IMR-90 (cell line): ENCODE measurements at regions not wholly inside any gene's neighbourhood (a gene's known extent, or its start where the extent isn't known, plus 50 kb on each side); places are given as distances from the start of the nearest gene placed in this dataset.

Source experiments
- ATAC-seq: fragments of 200-7000 bp; cut with Tn5 transposase; 2 replicates; pipeline ENCODE4 v1.9.1; 2020; ENCODE audit warnings: low read depth, mild to moderate bottlenecking, moderate library complexity
- BruUV-seq: library from RNA; stranded (reverse); fragments of 400-500 nt; replicated peaks from 2 replicates; lab custom pipeline; 2021; lab: Mats Ljungman, UMichigan
- CTCF ChIA-PET: fragments of 300-600 bp; formaldehyde crosslinking; extraction: SDS; loops from one replicate; lab custom pipeline; 2021; ENCODE audit warnings: antibody characterized with exemption; lab: Yijun Ruan, JAX
- POLR2A ChIA-PET: fragments of 300-600 bp; sonication (Branson Sonifier 250); formaldehyde crosslinking; loops from one replicate; lab custom pipeline; 2022; ENCODE audit warnings: antibody characterized with exemption; ENCODE audit not compliant: unreplicated experiment; lab: Charles Lee
- DNase-seq: peaks from one replicate; pipeline ENCODE4 v3.0.0; 2013
- H2AFZ ChIP-seq: replicated peaks from 2 replicates; pipeline ENCODE3; 2013; ENCODE audit warnings: low read length, mild to moderate bottlenecking; ENCODE audit not compliant: poor library complexity
- H2AK5ac ChIP-seq: 2 replicates; pipeline ENCODE4 v1.6.1; 2013; ENCODE audit warnings: low read depth, low read length, inconsistent platforms
- H2AK9ac ChIP-seq: replicated peaks from 2 replicates; pipeline ENCODE3; 2013; ENCODE audit warnings: mild to moderate bottlenecking, low read depth, low read length, moderate library complexity; ENCODE audit not compliant: poor library complexity
- H2BK120ac ChIP-seq: 2 replicates; pipeline ENCODE4 v1.6.1; 2013; ENCODE audit warnings: low read depth, low read length, inconsistent platforms
- H2BK15ac ChIP-seq: 3 replicates; pipeline ENCODE4 v1.6.1; 2013; ENCODE audit warnings: low read depth, low read length, inconsistent platforms
- H2BK20ac ChIP-seq: 2 replicates; pipeline ENCODE4 v1.6.1; 2013; ENCODE audit warnings: low read depth, mild to moderate bottlenecking, inconsistent platforms, low read length, moderate library complexity
- H2BK5ac ChIP-seq: 2 replicates; pipeline ENCODE4 v1.6.1; 2013; ENCODE audit warnings: mild to moderate bottlenecking, low read depth, low read length, inconsistent platforms; ENCODE audit not compliant: poor library complexity, severe bottlenecking
- H3K14ac ChIP-seq: replicated peaks from 2 replicates; pipeline ENCODE4 v1.6.1; 2013; ENCODE audit warnings: low read depth, low read length, inconsistent platforms
- H3K18ac ChIP-seq: 2 replicates; pipeline ENCODE4 v1.6.1; 2013; ENCODE audit warnings: low read depth, low read length, control low read depth
- H3K23ac ChIP-seq: 2 replicates; pipeline ENCODE4 v1.6.1; 2013; ENCODE audit warnings: low read depth, low read length, inconsistent platforms
- H3K27ac ChIP-seq: 2 replicates; pipeline ENCODE4 v1.5.1; 2013; ENCODE audit warnings: mild to moderate bottlenecking, control low read depth, low read length; ENCODE audit not compliant: insufficient read depth
- H3K27me3 ChIP-seq: 2 replicates; pipeline ENCODE4 v1.6.1; 2013; ENCODE audit warnings: low read length; ENCODE audit not compliant: control insufficient read depth, insufficient read depth
- H3K36me3 ChIP-seq: 2 replicates; pipeline ENCODE4 v1.6.1; 2013; ENCODE audit warnings: low read length, mixed read lengths; ENCODE audit not compliant: control insufficient read depth, insufficient read depth
- H3K4ac ChIP-seq: 2 replicates; pipeline ENCODE4 v1.6.1; 2013; ENCODE audit warnings: low read depth, low read length, inconsistent platforms
- H3K4me1 ChIP-seq: 2 replicates; pipeline ENCODE4 v1.6.1; 2013; ENCODE audit warnings: low read length, mixed read lengths; ENCODE audit not compliant: control insufficient read depth, insufficient read depth
- H3K4me2 ChIP-seq: 2 replicates; pipeline ENCODE4 v1.6.1; 2013; ENCODE audit warnings: low read depth, mild to moderate bottlenecking, control low read depth, low read length, moderate library complexity
- H3K4me3 ChIP-seq: 2 replicates; pipeline ENCODE4 v1.5.1; 2013; ENCODE audit warnings: low read depth, mild to moderate bottlenecking, control low read depth, low read length, moderate library complexity; ENCODE audit not compliant: insufficient read depth
- H3K56ac ChIP-seq: 2 replicates; pipeline ENCODE4 v1.6.1; 2013; ENCODE audit warnings: low read length, inconsistent platforms; ENCODE audit not compliant: insufficient read depth; ENCODE audit errors: extremely low read depth
- H3K79me1 ChIP-seq, 2 experiments: 2 replicates each; pipeline ENCODE4 v1.6.1; 2013; ENCODE audit warnings: low read length in 2 of 2, inconsistent platforms in 1 of 2, low read depth in 1 of 2
- H3K9ac ChIP-seq: 2 replicates; pipeline ENCODE4 v1.6.1; 2013; ENCODE audit warnings: low read depth, low read length, control low read depth
- H3K9me1 ChIP-seq: 2 replicates; pipeline ENCODE4 v1.6.1; 2013; ENCODE audit warnings: low read length, inconsistent platforms; ENCODE audit not compliant: insufficient read depth
- H3K9me3 ChIP-seq: 2 replicates; pipeline ENCODE4 v1.6.1; 2013; ENCODE audit warnings: low read length; ENCODE audit not compliant: control insufficient read depth, insufficient read depth
- H4K20me1 ChIP-seq: 2 replicates; pipeline ENCODE4 v1.6.1; 2013; ENCODE audit warnings: low read length, inconsistent platforms; ENCODE audit not compliant: insufficient read depth
- H4K5ac ChIP-seq: 2 replicates; pipeline ENCODE4 v1.6.1; 2013; ENCODE audit warnings: mild to moderate bottlenecking, low read depth, low read length, control low read depth
- H4K8ac ChIP-seq, 2 experiments: 2 replicates each; pipeline ENCODE4 v1.6.1; 2013; ENCODE audit warnings: low read depth in 2 of 2, low read length in 2 of 2, control low read depth in 1 of 2, inconsistent platforms in 1 of 2
- H4K91ac ChIP-seq: 2 replicates; pipeline ENCODE4 v1.6.1; 2013; ENCODE audit warnings: low read depth, low read length, inconsistent platforms; ENCODE audit not compliant: insufficient read depth
- BHLHE40 ChIP-seq: fragments of 150-350 bp; IDR thresholded peaks from 2 replicates; pipeline ENCODE4 v1.6.1; 2016; ENCODE audit warnings: mild to moderate bottlenecking, low read depth, low read length
- CEBPB ChIP-seq: IDR thresholded peaks from 2 replicates; pipeline ENCODE4 v1.6.1; 2012; ENCODE audit warnings: low read depth, low read length, improper control_type of control experiment
- CHD1 ChIP-seq: IDR thresholded peaks from 2 replicates; pipeline ENCODE4 v1.6.1; 2012; ENCODE audit warnings: low read depth, low read length, improper control_type of control experiment
- FOS ChIP-seq: fragments of 150-350 bp; IDR thresholded peaks from 2 replicates; pipeline ENCODE4 v1.6.1; 2016; ENCODE audit warnings: low read depth, low read length
- MAFK ChIP-seq: IDR thresholded peaks from 2 replicates; pipeline ENCODE4 v1.6.1; 2012; ENCODE audit warnings: low read depth, low read length, improper control_type of control experiment
- MAZ ChIP-seq: IDR thresholded peaks from 2 replicates; pipeline ENCODE4 v1.6.1; 2012; ENCODE audit warnings: low read depth, mild to moderate bottlenecking, low read length, improper control_type of control experiment, moderate library complexity, borderline replicate concordance
- MXI1 ChIP-seq: IDR thresholded peaks from 2 replicates; pipeline ENCODE4 v1.6.1; 2012; ENCODE audit warnings: low read depth, mild to moderate bottlenecking, low read length, moderate library complexity, borderline replicate concordance
- NFE2L2 ChIP-seq: fragments of 150-350 bp; IDR thresholded peaks from 2 replicates; pipeline ENCODE4 v1.6.1; 2016; ENCODE audit warnings: low read depth, mild to moderate bottlenecking, low read length
- POLR2A ChIP-seq: IDR thresholded peaks from 2 replicates; pipeline ENCODE4 v1.6.1; 2012; ENCODE audit warnings: mild to moderate bottlenecking, low read depth, low read length
- RAD21 ChIP-seq: IDR thresholded peaks from 2 replicates; pipeline ENCODE4 v1.6.1; 2012; ENCODE audit warnings: low read length, improper control_type of control experiment
- RCOR1 ChIP-seq: IDR thresholded peaks from 2 replicates; pipeline ENCODE4 v1.6.1; 2012; ENCODE audit warnings: mild to moderate bottlenecking, low read length, improper control_type of control experiment; ENCODE audit not compliant: insufficient replicate concordance
- RFX5 ChIP-seq: IDR thresholded peaks from 2 replicates; pipeline ENCODE4 v1.8.0; 2012; ENCODE audit warnings: low read depth, mild to moderate bottlenecking, low read length, moderate library complexity
- SMC3 ChIP-seq: fragments of 150-350 bp; IDR thresholded peaks from 2 replicates; pipeline ENCODE4 v1.6.1; 2016; ENCODE audit warnings: low read depth, mild to moderate bottlenecking, antibody characterized with exemption, low read length, moderate library complexity
- WGBS, 2 experiments: methylation state at CpG; one replicate each; pipeline versions ENCODE4 v1.1.5 to v1.1.7; 2013; ENCODE audit warnings: missing lambda C conversion rate in 2 of 2; ENCODE audit not compliant: insufficient read length in 1 of 2; ENCODE audit errors: extremely low coverage in 2 of 2; 5-methylcytosine and 5-hydroxymethylcytosine counted together
- dilution Hi-C: fragments of 300-500 bp; cut with HindIII; formaldehyde crosslinking; loops from one replicate; pipeline ENCODE4 v1.14.3; 2018; ENCODE audit warnings: low sequenced_read_pairs; ENCODE audit not compliant: unreplicated experiment
- in situ Hi-C: fragments of 300-500 bp; cut with MboI; formaldehyde crosslinking; loops from 3 replicates; pipeline ENCODE4 v1.14.3; 2019; ENCODE audit warnings: low sequenced_read_pairs, inconsistent platforms, mixed read lengths
- intact Hi-C: fragments of 100-400 bp; cut with micrococcal nuclease; formaldehyde crosslinking; loops from 2 replicates; pipeline ENCODE4 v1.10.0; 2022
- TF ChIP-seq, protein P1 (sequence below): fragments of 150-350 bp; IDR thresholded peaks from 2 replicates; pipeline ENCODE4 v1.6.1; 2017; ENCODE audit warnings: mild to moderate bottlenecking, antibody characterized with exemption, low read length, low read depth
- TF ChIP-seq, protein P2 (sequence below): fragments of 150-350 bp; IDR thresholded peaks from 2 replicates; pipeline ENCODE4 v1.6.1; 2016; ENCODE audit warnings: low read depth, mild to moderate bottlenecking, low read length, moderate library complexity, borderline replicate concordance
- TF ChIP-seq, protein P3 (sequence below): conservative IDR thresholded peaks from 2 replicates; pipeline ENCODE4 v1.5.1; 2012; ENCODE audit warnings: mild to moderate bottlenecking, low read depth, low read length, improper control_type of control experiment

DNA sequence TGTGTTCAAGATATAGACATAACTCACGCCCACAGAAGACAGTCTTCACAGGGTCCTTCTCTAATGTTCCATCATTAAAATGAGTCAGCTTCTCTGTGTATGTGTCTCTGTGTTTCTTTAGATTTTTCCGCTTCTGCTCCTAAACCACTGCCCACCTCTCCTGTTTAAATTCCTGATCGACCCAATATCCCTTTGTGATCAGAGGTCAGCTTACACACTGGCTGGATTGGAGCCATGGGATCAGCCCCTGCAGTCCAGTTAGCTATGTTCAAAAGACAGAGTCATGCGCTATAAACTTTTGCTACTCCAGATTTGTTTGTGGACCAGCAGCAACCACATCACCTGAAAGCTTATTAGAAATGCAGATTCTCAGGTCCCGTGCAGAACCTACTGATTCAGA is 229.2 kb downstream of the C1D start:
- Histone ChIP-seq H3K4me1 (0 out of 2 replicates have a peak, but pooled peaks cover 2% of the 10 kb centered on the region), H3K9me1 (no peaks in the 10 kb centered on the region), H2BK5ac (no peak overlapping the region), H3K27ac (no peak overlapping the region), H3K4me2 (no peak overlapping the region), H3K9me3 (no peaks in the 10 kb centered on the region), H2AK5ac (no peak overlapping the region), H4K5ac (no peak overlapping the region), H3K4me3 (no peak overlapping the region), H4K91ac (no peak overlapping the region), H4K20me1 (no peaks in the 10 kb centered on the region), H2BK20ac (peak overlapping the region; percentile 3; the same call in 1 of the 2 replicates), H2BK15ac (no peak overlapping the region), H3K18ac (no peak overlapping the region), H3K4ac (peak overlapping the region; percentile 35; the same call in 1 of the 2 replicates), H3K56ac (no peak overlapping the region), H3K27me3 (no peaks in the 10 kb centered on the region), H3K23ac (no peak overlapping the region), H2AFZ (no peak overlapping the region), H2BK120ac (no peak overlapping the region), H3K9ac (no peak overlapping the region), H3K14ac (no peak overlapping the region), H2AK9ac (no peak overlapping the region), H4K8ac (no peak overlapping the region), H3K79me1 (no peaks in the 10 kb centered on the region), H3K36me3 (no peaks in the 10 kb centered on the region)
- BruUV-seq: no TSS peak
- TF ChIP-seq, protein P1, sequence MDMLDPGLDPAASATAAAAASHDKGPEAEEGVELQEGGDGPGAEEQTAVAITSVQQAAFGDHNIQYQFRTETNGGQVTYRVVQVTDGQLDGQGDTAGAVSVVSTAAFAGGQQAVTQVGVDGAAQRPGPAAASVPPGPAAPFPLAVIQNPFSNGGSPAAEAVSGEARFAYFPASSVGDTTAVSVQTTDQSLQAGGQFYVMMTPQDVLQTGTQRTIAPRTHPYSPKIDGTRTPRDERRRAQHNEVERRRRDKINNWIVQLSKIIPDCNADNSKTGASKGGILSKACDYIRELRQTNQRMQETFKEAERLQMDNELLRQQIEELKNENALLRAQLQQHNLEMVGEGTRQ: no peak
- TF ChIP-seq FOS (no peak), CHD1 (no peak), MXI1 (no peak), NFE2L2 (no peak), POLR2A (no peak), RFX5 (no peak), RCOR1 (no peak), SMC3 (no peak), CEBPB (no peak), RAD21 (no peak), MAZ (no peak), MAFK (no peak), BHLHE40 (no peak)
- TF ChIP-seq, protein P2, sequence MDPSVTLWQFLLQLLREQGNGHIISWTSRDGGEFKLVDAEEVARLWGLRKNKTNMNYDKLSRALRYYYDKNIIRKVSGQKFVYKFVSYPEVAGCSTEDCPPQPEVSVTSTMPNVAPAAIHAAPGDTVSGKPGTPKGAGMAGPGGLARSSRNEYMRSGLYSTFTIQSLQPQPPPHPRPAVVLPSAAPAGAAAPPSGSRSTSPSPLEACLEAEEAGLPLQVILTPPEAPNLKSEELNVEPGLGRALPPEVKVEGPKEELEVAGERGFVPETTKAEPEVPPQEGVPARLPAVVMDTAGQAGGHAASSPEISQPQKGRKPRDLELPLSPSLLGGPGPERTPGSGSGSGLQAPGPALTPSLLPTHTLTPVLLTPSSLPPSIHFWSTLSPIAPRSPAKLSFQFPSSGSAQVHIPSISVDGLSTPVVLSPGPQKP: no peak
- TF ChIP-seq, protein P3, sequence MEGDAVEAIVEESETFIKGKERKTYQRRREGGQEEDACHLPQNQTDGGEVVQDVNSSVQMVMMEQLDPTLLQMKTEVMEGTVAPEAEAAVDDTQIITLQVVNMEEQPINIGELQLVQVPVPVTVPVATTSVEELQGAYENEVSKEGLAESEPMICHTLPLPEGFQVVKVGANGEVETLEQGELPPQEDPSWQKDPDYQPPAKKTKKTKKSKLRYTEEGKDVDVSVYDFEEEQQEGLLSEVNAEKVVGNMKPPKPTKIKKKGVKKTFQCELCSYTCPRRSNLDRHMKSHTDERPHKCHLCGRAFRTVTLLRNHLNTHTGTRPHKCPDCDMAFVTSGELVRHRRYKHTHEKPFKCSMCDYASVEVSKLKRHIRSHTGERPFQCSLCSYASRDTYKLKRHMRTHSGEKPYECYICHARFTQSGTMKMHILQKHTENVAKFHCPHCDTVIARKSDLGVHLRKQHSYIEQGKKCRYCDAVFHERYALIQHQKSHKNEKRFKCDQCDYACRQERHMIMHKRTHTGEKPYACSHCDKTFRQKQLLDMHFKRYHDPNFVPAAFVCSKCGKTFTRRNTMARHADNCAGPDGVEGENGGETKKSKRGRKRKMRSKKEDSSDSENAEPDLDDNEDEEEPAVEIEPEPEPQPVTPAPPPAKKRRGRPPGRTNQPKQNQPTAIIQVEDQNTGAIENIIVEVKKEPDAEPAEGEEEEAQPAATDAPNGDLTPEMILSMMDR: no peak
- intact Hi-C loops (no loop called here), dilution Hi-C loops (no loop called here), in situ Hi-C loops (loop anchor here (25.0 kb wide), 1 partner anchor 346 kb away; no protein-coding TSS in a partner anchor)
- ATAC-seq: no peak
- WGBS, 2 experiments: 85% methylated on average over 2 of the region's 5 CpGs; no CpG with 5 or more reads in 1 of the 2 experiments
- ChIA-PET CTCF (interaction anchor here (1.3 kb wide), 1 partner anchor 101 kb away, joined by 3 read pairs; no protein-coding TSS in a partner anchor), POLR2A (interaction anchor here (0.6 kb wide), 1 partner anchor 1258 kb away, joined by 5 read pairs; no protein-coding TSS in a partner anchor)
- DNase-seq: no peak
